DOHH2 (cell line): ENCODE measurements at regions not wholly inside any gene's neighbourhood (a gene's known extent, or its start where the extent isn't known, plus 50 kb on each side); places are given as distances from the start of the nearest gene placed in this dataset.
A peak's percentile ranks its signal among the peaks of the same experiment; 100 is the strongest.

ENCODE experiments used
- H3F3A ChIP-seq: fragments of 200-600 bp; sonication (generic), shearing (Covaris generic); 2 replicates; pipeline ENCODE4 v1.6.0; 2016; ENCODE audit warnings: antibody characterized with exemption, mild to moderate bottlenecking; ENCODE audit not compliant: control insufficient read depth, insufficient read depth
- H3K27ac ChIP-seq: fragments of 200-600 bp; sonication (generic); 2 replicates; pipeline ENCODE4 v1.5.1; 2014; ENCODE audit warnings: low read depth, mild to moderate bottlenecking, low read length, moderate library complexity
- H3K27me3 ChIP-seq: fragments of 200-600 bp; sonication (generic); 2 replicates; pipeline ENCODE4 v1.6.1; 2014; ENCODE audit warnings: mild to moderate bottlenecking, low read length, mixed read lengths; ENCODE audit not compliant: control insufficient read depth
- H3K36me3 ChIP-seq: fragments of 200-600 bp; sonication (generic); 2 replicates; pipeline ENCODE4 v1.6.1; 2014; ENCODE audit warnings: mild to moderate bottlenecking, low read length, moderate library complexity, mixed read lengths; ENCODE audit not compliant: control insufficient read depth
- H3K4me1 ChIP-seq: fragments of 200-600 bp; sonication (generic); 2 replicates; pipeline ENCODE4 v1.6.1; 2014; ENCODE audit warnings: mild to moderate bottlenecking, low read length, mixed read lengths; ENCODE audit not compliant: control insufficient read depth
- H3K4me2 ChIP-seq: fragments of 200-600 bp; sonication (generic); 2 replicates; pipeline ENCODE4 v1.6.0; 2014; ENCODE audit warnings: mild to moderate bottlenecking, low read length, moderate library complexity
- H3K4me3 ChIP-seq: fragments of 200-600 bp; sonication (generic); 2 replicates; pipeline ENCODE4 v1.5.1; 2014; ENCODE audit warnings: mild to moderate bottlenecking, low read length, mixed read lengths
- H3K79me2 ChIP-seq: fragments of 200-600 bp; sonication (generic); 2 replicates; pipeline ENCODE4 v1.6.1; 2014; ENCODE audit warnings: mild to moderate bottlenecking, low read length, mixed read lengths; ENCODE audit not compliant: control insufficient read depth
- H3K9me2 ChIP-seq: fragments of 200-600 bp; sonication (generic); replicated peaks from 2 replicates; pipeline ENCODE4 v1.6.1; 2014; ENCODE audit warnings: mild to moderate bottlenecking, low read length, mixed read lengths; ENCODE audit not compliant: control insufficient read depth
- H3K9me3 ChIP-seq: fragments of 200-600 bp; sonication (generic); 2 replicates; pipeline ENCODE4 v1.6.1; 2014; ENCODE audit warnings: antibody characterized with exemption, low read length, mixed read lengths; ENCODE audit not compliant: control insufficient read depth, insufficient read depth
- H4K20me1 ChIP-seq: fragments of 200-600 bp; sonication (generic); 2 replicates; pipeline ENCODE4 v1.6.0; 2014; ENCODE audit warnings: low read depth, mild to moderate bottlenecking, antibody characterized with exemption, low read length, moderate library complexity; ENCODE audit not compliant: control insufficient read depth, insufficient read depth
- CTCF ChIP-seq: fragments of 200-600 bp; sonication (generic); IDR thresholded peaks from one replicate; pipeline ENCODE4 v1.5.1; 2014; ENCODE audit warnings: antibody characterized with exemption, mild to moderate bottlenecking, low read depth, low read length; ENCODE audit not compliant: poor library complexity, severe bottlenecking
- EZH2phosphoT487 ChIP-seq: fragments of 200-600 bp; sonication (generic); IDR thresholded peaks from 2 replicates; pipeline ENCODE4 v1.6.1; 2017; ENCODE audit warnings: borderline replicate concordance, mild to moderate bottlenecking, antibody characterized with exemption, low read length, moderate library complexity, mixed read lengths

- no peak overlapping the region for H3K4me2 ChIP-seq
Observed at GRCh38 chr15:60126200-60126599, 122.1 kb downstream of the FOXB1 start.

GRCh38 chr15:60126661-60127060 lies 122.5 kb downstream of the FOXB1 start:
- no peak overlapping the region for H3K27ac ChIP-seq
- peaks cover 11% of the 10 kb centered on the region for H3K4me1 ChIP-seq
- no peaks in the 10 kb centered on the region for H3F3A ChIP-seq
- H3K79me2 ChIP-seq: no peaks in the 10 kb centered on the region
- H3K9me2 ChIP-seq: no peaks in the 10 kb centered on the region
- H4K20me1 ChIP-seq: no peaks in the 10 kb centered on the region
- TF ChIP-seq EZH2phosphoT487 (no peak), CTCF (no peak)
- H3K36me3 ChIP-seq: no peaks in the 10 kb centered on the region
- no peak overlapping the region for H3K4me3 ChIP-seq
- peaks cover 7% of the 10 kb centered on the region for H3K27me3 ChIP-seq
- no peak overlapping the region for H3K4me2 ChIP-seq
- H3K9me3 ChIP-seq: no peaks in the 10 kb centered on the region

More at GRCh38 chr15:60126200-60126599, 122.1 kb downstream of the FOXB1 start:
- Histone ChIP-seq H3F3A (no peaks in the 10 kb centered on the region), H3K36me3 (no peaks in the 10 kb centered on the region), H3K4me1 (peaks cover 11% of the 10 kb centered on the region), H4K20me1 (no peaks in the 10 kb centered on the region), H3K27ac (no peak overlapping the region), H3K9me2 (no peaks in the 10 kb centered on the region), H3K4me3 (no peak overlapping the region), H3K79me2 (no peaks in the 10 kb centered on the region), H3K9me3 (no peaks in the 10 kb centered on the region), H3K27me3 (peaks cover 9% of the 10 kb centered on the region)
- TF ChIP-seq CTCF (no peak), EZH2phosphoT487 (no peak)

- no peak overlapping the region for H3K27ac ChIP-seq
- H4K20me1 ChIP-seq: no peaks in the 10 kb centered on the region
- TF ChIP-seq EZH2phosphoT487: no peak
- TF ChIP-seq CTCF: no peak
- H3K9me3 ChIP-seq: no peaks in the 10 kb centered on the region
- no peaks in the 10 kb centered on the region for H3K36me3 ChIP-seq
- peak overlapping the region; percentile 84 for H3K4me2 ChIP-seq
- no peaks in the 10 kb centered on the region for H3F3A ChIP-seq
- no peaks in the 10 kb centered on the region for H3K9me2 ChIP-seq
- H3K4me1 ChIP-seq: peaks cover 11% of the 10 kb centered on the region
- H3K4me3 ChIP-seq: peak overlapping the region; percentile 71
- peaks cover 2% of the 10 kb centered on the region; the same call in 1 of the 2 replicates for H3K27me3 ChIP-seq
- no peaks in the 10 kb centered on the region for H3K79me2 ChIP-seq
Observed at GRCh38 chr15:60128000-60128376, 123.9 kb downstream of the FOXB1 start.
